ENCODE measurements at regions not wholly inside any gene's neighbourhood (a gene's known extent, or its start where the extent isn't known, plus 50 kb on each side); places are given as distances from the start of the nearest gene placed in this dataset.
"Not testable (repeated sequence)": the region's sequence is repeated elsewhere in the genome, so short reads cannot be mapped to it uniquely, and the experiment has no call there.

- not testable (repeated sequence) for TF ChIP-seq POLR2A (IDR thresholded peaks at IDR 0.05; ENCODE audit: low read depth, low read length); CTCF (IDR thresholded peaks at IDR 0.05; ENCODE audit: extremely low read depth in 1 of 2, insufficient read depth in 1 of 2, low read depth in 1 of 2, low read length in 2 of 2); EZH2 (IDR thresholded peaks at IDR 0.05; ENCODE audit: borderline replicate concordance, low read depth, low read length, severe bottlenecking); FOS (IDR thresholded peaks at IDR 0.05; ENCODE audit: borderline replicate concordance, insufficient read depth, low read length); JUN (IDR thresholded peaks at IDR 0.05; ENCODE audit: borderline replicate concordance, insufficient read depth, insufficient read length, low read depth); POLR2AphosphoS5 (IDR thresholded peaks at IDR 0.05; ENCODE audit: insufficient read depth, low read depth, low read length)
These were observed 139.8 kb downstream of the SPATA31A6 start for GRCh38 chr9:42323084-42323809.
